GM21717 (cell line): ENCODE measurements at regions not wholly inside any gene's neighbourhood (a gene's known extent, or its start where the extent isn't known, plus 50 kb on each side); places are given as distances from the start of the nearest gene placed in this dataset.
"Not testable (repeated sequence)": the region's sequence is repeated elsewhere in the genome, so short reads cannot be mapped to it uniquely, and the experiment has no call there.

Experiments used
- ATAC-seq: cut with Tn5 transposase; IDR thresholded peaks from one replicate; pipeline ENCODE4 v1.9.1; 2021; ENCODE audit warnings: mild to moderate bottlenecking, moderate library complexity; ENCODE audit not compliant: unreplicated experiment

- no peak for ATAC-seq
Measured at GRCh38 chr19:30097746-30098280, 155.8 kb downstream of the URI1 start.

GRCh38 chr19:30102239-30102638 is 160.2 kb downstream of the URI1 start:
- no peak for ATAC-seq

DNA sequence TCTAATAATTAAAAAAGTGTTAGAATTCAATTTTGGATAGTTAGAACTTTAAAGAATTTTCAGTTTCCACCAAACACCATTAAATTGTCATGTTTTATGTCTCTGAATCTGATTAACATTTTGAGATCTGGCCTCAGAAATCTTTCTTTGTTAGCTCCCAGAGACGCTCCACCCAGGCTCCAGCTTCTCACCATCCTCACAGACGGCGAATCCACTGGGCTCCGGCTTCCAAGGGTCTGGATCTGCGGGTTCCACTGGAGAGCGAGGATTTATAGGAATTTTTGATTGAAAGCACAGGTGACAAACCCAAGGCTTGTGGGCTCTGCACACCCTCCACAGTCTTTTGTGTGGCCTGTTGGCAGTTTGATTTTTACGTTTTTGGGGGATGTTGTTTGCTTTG is 160.6 kb downstream of the URI1 start:
- no peak for ATAC-seq

- ATAC-seq = no peak
Measured at GRCh38 chr19:30103981-30104380, 161.9 kb downstream of the URI1 start.

DNA sequence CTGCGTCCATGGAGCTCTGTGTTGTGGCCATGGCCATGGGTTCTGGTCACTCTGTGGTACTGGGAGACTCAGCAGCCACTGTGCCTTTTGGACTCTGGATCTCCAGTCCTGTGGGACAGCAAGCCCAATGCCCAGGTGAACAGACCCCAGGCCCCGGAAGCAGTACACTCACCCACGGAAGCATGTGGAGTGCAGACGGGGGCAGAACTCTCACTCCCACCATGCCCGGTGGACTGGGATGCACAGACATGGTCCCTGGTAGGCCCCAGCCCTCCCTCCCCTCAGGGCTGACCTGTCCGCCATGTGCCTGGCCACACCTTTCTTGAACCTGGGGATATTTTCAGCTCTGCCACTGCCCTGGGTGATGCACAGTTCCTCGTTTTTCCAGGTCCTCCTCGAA is 163.3 kb downstream of the URI1 start:
- ATAC-seq = no peak

GRCh38 chr19:30105727-30106126 is 163.7 kb downstream of the URI1 start:
- no peak for ATAC-seq

DNA sequence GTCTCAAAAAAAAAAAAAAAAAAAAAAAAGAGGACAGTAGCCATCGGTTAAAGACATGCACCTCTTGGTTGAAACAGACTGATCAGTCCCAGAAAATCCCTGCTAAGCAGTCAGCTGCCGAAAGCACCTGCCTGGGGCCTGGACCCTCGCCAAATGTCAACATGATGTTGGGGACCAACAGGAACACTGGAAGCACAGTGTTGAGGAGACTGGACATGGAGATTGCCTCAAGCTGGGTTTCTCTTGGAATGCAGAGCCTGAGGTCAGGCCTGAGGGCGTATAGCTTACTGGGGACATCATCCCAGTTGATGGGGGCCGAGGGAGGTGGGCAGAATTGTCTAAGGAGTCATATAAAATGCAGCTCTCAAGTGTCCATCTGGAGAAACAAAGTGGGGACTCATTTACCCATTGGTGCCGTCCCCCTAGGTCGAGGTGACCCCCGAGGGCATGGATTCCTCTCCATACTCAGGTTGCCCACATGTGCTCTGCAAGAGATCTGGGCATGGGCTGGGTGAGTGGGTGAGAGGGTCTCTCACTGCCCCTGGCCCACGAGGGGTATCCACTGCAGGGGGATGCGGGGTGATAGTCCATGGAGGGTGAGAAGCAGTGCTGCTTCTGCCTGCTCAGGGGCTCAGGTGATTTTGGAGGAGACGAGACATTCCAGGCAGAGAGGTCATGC is 164.5 kb downstream of the URI1 start:
- no peak for ATAC-seq

DNA sequence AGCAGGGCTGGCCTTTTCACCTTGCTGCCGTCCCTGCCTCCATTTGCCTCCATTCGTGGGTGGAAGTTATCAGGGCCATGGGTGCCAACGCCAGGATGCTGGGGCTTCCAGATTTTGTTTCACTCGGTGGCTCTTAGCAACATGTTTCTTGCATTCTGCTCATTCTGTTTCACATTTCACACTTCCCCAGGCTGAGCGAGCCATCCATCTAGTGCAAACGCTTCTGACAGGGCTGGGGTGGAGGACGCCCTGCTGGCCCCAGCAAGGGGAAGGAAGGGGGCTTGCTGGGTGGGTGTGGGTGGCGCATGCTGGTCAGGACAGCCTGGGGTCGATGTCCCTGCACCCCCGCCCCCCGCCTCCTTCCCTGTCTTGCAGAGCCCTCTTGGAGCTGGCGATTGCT is 165.2 kb downstream of the URI1 start:
- ATAC-seq = no peak

DNA sequence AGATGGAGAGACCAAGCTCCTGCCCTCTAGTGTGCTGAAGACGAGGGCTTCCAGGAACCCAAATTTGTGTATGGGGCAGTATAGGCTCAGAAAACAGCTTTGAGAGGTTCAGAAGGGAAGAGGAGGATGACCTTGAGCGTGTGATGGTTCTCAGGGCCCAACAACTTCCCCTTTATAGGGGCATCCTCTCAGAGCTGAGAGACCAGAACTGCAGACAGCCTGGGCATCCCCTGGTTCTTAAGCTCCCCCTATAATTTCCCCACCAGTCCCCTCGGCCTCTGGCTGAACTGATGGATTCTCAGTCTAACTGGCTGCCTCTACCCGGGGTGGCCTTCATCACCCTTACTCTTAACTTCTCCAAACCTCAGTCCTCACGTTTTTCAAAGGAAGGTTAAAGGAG is 167.5 kb downstream of the URI1 start:
- no peak for ATAC-seq

DNA sequence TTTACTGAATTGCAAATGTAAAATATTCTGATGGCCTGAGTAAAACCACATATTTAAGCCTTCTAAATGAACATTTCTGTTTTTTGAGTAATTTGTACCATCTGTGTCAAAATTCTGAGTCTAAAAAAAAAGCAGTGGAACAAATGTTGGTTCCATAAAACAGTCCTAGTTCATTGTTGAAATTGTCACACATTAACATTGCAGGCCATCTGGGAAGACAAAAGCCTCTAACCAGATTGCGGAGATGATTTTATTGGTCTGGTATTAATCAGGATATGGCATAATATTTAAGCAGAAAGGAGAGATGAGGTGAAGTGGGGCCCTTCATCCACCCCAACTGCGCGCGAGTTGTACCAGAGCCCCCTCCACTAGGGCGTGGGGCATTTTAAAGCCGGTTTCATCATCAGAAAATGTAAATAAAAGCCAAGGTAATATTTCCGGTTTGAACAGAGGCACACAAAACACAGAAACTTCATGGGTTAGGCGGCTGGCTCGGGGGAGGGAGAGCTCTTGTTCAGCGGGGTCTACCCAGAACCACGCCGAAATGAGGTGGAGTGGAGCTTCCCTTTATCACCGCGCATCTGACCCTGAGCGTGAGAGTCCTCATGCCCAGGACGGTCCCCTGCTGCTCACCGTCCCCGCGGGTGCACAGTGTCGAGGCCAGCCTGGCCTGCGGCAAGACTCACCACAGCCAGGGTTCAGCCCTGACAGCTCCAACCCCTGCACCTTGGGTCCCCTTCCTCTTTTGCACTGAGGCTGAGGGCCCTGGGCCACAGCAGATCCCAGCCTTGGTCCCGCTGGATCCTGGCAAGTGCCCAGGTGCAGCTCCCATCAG is 169.2 kb downstream of the URI1 start:
- ATAC-seq = no peak

- no peak for ATAC-seq
Measured at GRCh38 chr19:30112171-30112570, 170.1 kb downstream of the URI1 start.

DNA sequence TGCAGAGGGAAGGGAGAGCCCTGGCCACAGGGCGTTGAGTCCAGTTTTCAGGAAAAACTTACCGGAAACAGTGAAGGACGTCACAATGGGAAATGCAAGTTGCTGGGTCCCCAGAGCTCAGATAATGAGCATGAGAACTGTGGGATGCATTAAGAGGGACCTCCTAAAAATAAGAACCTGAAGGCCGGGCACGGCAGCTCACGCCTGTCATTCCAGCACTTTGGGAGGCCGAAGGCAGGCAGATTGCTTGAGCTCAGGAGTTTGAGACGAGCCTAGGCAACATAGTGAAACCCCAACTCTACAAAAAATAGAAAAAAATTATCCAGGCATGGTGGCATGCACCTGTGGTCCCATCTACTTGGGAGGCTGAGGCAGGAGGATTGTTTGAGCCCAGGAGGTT is 170.6 kb downstream of the URI1 start:
- ATAC-seq = no peak

DNA sequence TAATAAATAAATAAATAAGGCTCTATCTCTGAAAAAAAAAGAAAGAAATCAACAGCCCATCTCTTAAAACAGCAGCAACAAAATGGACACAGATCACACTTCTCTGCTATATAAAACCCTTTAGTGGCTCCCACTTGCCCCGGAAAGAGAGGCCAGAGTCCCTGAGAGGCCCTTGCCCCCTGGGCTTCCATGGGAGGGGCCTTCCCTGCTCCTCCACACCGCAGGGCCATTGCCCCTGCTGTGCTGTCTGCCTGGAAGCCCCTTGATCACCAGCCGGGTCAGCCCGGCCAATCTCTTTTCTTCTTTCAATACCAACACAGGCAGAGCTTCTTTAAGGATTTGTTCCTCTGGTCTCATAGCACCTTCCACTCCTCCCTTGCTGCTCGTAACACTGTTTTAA is 171.1 kb downstream of the URI1 start:
- ATAC-seq = no peak

GRCh38 chr19:30114095-30114494 is 172.1 kb downstream of the URI1 start:
- not testable (repeated sequence) for ATAC-seq

- no peak for ATAC-seq
Measured at GRCh38 chr19:30115947-30116346, 173.9 kb downstream of the URI1 start.

DNA sequence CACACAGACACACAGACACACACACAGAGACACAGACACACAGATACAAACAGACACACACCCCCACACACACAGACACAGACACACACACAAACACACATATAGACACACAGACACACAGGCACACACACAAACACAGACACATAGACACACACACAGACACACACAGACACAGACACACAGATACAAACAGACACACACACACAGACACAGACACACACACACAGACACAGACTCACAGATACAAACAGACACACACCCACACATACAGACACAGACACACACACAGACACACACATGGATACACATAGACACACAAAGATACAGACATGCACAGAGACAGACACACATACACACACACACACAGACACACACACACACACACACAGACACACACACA is 174.5 kb downstream of the URI1 start:
- ATAC-seq = no peak

- ATAC-seq = no peak
Measured at GRCh38 chr19:30116984-30117555, 175.0 kb downstream of the URI1 start.

DNA sequence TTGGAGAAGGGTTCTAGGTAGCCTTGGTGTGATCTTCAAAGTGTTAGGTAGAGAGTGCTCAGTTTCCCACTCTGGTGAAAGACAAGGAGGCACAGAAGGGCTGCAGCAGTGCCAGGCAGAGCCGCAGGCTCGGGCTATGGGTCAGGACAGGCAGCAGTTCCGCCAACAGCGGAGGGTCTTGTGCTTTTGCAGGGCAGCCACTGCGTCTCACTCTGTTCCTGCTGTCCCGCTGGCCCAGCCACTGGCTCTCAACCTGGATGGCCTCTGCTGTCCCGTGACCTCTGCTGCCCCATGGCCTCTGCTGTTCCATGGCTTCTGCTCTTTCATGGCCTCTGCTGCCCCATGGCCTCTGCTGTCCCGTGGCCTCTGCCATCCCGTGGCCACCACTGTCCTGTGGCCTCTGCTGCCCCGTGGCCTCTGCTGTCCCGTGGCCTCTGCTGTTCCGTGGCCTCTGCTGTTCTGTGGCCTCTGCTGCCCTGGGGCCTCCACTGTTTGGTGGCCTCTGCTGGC is 175.7 kb downstream of the URI1 start:
- no peak for ATAC-seq

- no peak for ATAC-seq
Measured at GRCh38 chr19:30118221-30118620, 176.2 kb downstream of the URI1 start.

- no peak for ATAC-seq
Measured at GRCh38 chr19:30118760-30119159, 176.7 kb downstream of the URI1 start.

DNA sequence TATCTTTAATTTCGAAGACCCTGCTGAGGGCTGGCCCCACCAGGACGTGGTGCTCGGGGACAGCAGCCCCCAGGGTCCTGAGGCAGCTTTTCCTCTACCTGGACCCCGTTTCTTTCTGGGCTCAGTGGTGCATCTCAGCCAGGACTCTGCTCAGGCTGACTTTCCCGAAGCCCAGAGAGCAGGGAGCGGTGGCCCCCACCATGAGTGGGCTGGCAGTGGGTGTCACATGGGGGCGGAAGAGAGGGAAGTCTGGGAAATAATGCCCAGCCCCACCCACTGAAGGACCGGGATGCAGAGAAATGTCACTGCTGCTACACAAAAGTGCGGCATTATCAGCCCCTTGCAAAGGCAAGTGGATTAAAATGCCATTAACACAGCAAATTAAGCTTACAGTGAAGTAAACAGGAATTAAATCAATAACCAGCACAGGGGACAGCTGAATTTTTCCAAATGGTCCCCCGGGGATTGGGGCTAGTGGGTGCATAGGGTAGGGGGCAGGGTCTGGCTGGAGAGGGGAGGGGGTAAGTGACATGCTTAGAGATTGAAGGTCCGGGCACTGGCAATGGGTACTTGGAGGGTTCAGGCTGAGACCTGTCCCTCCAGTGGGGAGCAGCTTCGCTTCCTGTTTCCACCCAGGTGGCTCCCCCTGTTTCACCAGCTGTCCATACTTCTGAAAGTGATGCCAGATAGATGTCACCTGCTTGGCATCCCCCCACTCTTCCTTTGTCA is 177.3 kb downstream of the URI1 start:
- no peak for ATAC-seq
